ENCODE measurements at regions not wholly inside any gene's neighbourhood (a gene's known extent, or its start where the extent isn't known, plus 50 kb on each side); places are given as distances from the start of the nearest gene placed in this dataset.

- ChIA-PET POLR2A (no interaction called here), CTCF (no interaction called here)
- no TSS peak for BruUV-seq (replicated peaks)
- in situ Hi-C loops (cut with HindIII; ENCODE audit: low pct_unique_long_range_greater_than_20kb, low sequenced_read_pairs) (no loop called here), intact Hi-C loops (cut with micrococcal nuclease; ENCODE audit: unreplicated experiment) (no loop called here)
- DNase-seq (ENCODE audit: low read depth, low spot score): no peak
- no peak for ATAC-seq
- Histone ChIP-seq H3K4me3 (ENCODE audit: low read depth in 2 of 2, low read length in 2 of 2) (no peak overlapping the region), H3K27me3 (ENCODE audit: control insufficient read depth, insufficient read depth, low read length) (no peaks in the 10 kb centered on the region), H3K36me3 (ENCODE audit: control insufficient read depth, insufficient read depth, low read length) (no peaks in the 10 kb centered on the region; the same call in 1 of the 2 replicates), H3K4me1 (ENCODE audit: control insufficient read depth, insufficient read depth, low read length) (no peaks in the 10 kb centered on the region), H3K27ac (ENCODE audit: low read length) (no peak overlapping the region), H3K9me3 (ENCODE audit: control insufficient read depth, insufficient read depth, low read depth, low read length) (no peaks in the 10 kb centered on the region)
- TF ChIP-seq TCF7L2 (IDR thresholded peaks at IDR 0.05; ENCODE audit: low read depth, low read length) (no peak), POLR2AphosphoS5 (IDR thresholded peaks at IDR 0.05; ENCODE audit: low read depth, low read length) (no peak), CTCF (IDR thresholded peaks at IDR 0.05) (no peak), REST (IDR thresholded peaks at IDR 0.05; ENCODE audit: insufficient read depth in 1 of 2, low read depth in 2 of 2, low read length in 1 of 2) (no peak), SIN3A (IDR thresholded peaks at IDR 0.05; ENCODE audit: borderline replicate concordance, insufficient read depth, low read depth, low read length) (no peak)
These were observed 776.9 kb upstream of the ARPP21 start for GRCh38 chr3:34862456-34862855.

GRCh38 chr3:34863485-34863884, 775.8 kb upstream of the ARPP21 start:
- BruUV-seq (replicated peaks): no TSS peak
- ATAC-seq (no peak), DNase-seq (ENCODE audit: low read depth, low spot score) (no peak)
- no peaks in the 10 kb centered on the region; the same call in 1 of the 2 replicates for H3K36me3 ChIP-seq (ENCODE audit: control insufficient read depth, insufficient read depth, low read length)
- no peak overlapping the region for H3K4me3 ChIP-seq (ENCODE audit: low read depth in 2 of 2, low read length in 2 of 2)
- H3K27ac ChIP-seq (ENCODE audit: low read length): no peak overlapping the region
- ChIA-PET POLR2A (no interaction called here), CTCF (no interaction called here)
- in situ Hi-C loops (cut with HindIII; ENCODE audit: low pct_unique_long_range_greater_than_20kb, low sequenced_read_pairs) (no loop called here), intact Hi-C loops (cut with micrococcal nuclease; ENCODE audit: unreplicated experiment) (no loop called here)
- no peak for TF ChIP-seq CTCF (IDR thresholded peaks at IDR 0.05)
- no peak for TF ChIP-seq REST (IDR thresholded peaks at IDR 0.05; ENCODE audit: insufficient read depth in 1 of 2, low read depth in 2 of 2, low read length in 1 of 2)
- no peak for TF ChIP-seq SIN3A (IDR thresholded peaks at IDR 0.05; ENCODE audit: borderline replicate concordance, insufficient read depth, low read depth, low read length)
- H3K27me3 ChIP-seq (ENCODE audit: control insufficient read depth, insufficient read depth, low read length): no peaks in the 10 kb centered on the region
- H3K9me3 ChIP-seq (ENCODE audit: control insufficient read depth, insufficient read depth, low read depth, low read length): no peaks in the 10 kb centered on the region
- no peaks in the 10 kb centered on the region for H3K4me1 ChIP-seq (ENCODE audit: control insufficient read depth, insufficient read depth, low read length)
